Mucosa of stomach (tissue), 1 donor: ENCODE measurements at regions not wholly inside any gene's neighbourhood (a gene's known extent, or its start where the extent isn't known, plus 50 kb on each side); places are given as distances from the start of the nearest gene placed in this dataset.

Experiments
- H3K27me3 ChIP-seq: one replicate; pipeline ENCODE4 v1.7.0; 2013; ENCODE audit warnings: mild to moderate bottlenecking, low read length; ENCODE audit not compliant: control insufficient read depth, insufficient read depth
- H3K36me3 ChIP-seq: one replicate; pipeline ENCODE4 v1.7.0; 2013; ENCODE audit warnings: low read length; ENCODE audit not compliant: control insufficient read depth, insufficient read depth
- H3K4me1 ChIP-seq: one replicate; pipeline ENCODE4 v1.7.0; 2013; ENCODE audit warnings: mild to moderate bottlenecking, low read length; ENCODE audit not compliant: control insufficient read depth, insufficient read depth
- H3K4me3 ChIP-seq: one replicate; pipeline ENCODE4 v1.7.0; 2013; ENCODE audit warnings: low read length
- H3K9ac ChIP-seq: one replicate; pipeline ENCODE4 v1.7.0; 2013; ENCODE audit warnings: mild to moderate bottlenecking, low read length, moderate library complexity
- H3K9me3 ChIP-seq: one replicate; pipeline ENCODE4 v1.7.0; 2013; ENCODE audit warnings: mild to moderate bottlenecking, low read length, moderate library complexity; ENCODE audit not compliant: control insufficient read depth
- donor health status: Pancreatic carcinoma.

DNA sequence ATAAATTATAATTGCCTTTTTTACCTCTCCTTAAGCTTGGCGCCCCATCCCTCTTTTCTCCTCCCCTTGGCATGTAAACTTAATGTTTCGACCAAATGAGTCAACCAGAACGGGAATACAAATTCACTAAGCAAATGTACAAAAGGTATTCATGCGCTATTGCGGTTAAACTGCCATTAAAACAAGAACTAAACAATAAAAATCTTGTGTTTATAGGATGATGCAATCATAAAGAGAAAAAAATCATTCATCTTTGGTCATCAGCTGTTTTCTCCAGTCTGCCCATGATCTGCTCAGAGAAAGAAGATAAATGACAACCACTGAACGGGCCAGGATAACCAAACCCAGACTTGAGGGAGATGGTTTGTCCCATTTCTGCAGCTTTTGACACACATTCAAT lies 534.2 kb upstream of the PLXNA2 start:
- H3K36me3 ChIP-seq: no peaks in the 10 kb centered on the region
- no peaks in the 10 kb centered on the region for H3K4me1 ChIP-seq
- no peaks in the 10 kb centered on the region for H3K9me3 ChIP-seq
- no peak overlapping the region for H3K9ac ChIP-seq
- H3K27me3 ChIP-seq: no peaks in the 10 kb centered on the region
- no peak overlapping the region for H3K4me3 ChIP-seq

DNA sequence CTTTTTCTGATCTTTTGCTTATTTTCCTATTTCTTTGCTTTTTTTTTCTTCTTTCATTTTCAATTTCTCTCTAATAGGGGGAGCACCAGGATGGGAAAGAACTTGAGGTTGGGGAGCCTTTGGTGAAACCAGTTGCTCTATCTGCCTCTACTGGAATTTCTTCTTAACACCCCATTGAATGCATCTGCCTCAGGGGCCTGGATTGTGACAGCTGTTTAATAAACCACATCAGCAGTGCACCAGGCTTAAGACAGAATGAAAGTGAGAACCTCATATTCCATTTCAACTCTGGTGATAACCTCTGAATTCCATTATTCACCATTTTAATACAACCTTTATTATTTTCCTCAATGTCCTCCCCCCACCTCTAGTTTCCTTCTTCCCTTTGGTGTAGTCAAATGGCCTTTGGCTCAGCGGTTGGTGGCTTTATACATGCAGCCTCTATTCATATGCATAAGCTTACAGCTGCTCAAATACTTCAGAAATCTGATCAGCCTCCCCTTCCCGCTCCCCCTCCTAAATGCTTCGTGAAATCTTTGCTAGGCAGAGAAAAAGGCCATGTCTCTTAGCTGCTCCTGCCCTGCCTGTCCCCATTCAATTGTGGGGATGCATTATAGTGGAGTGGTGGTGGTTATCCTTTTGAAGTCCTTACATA lies 537.3 kb upstream of the PLXNA2 start:
- Histone ChIP-seq H3K9me3 (no peaks in the 10 kb centered on the region), H3K36me3 (no peaks in the 10 kb centered on the region), H3K4me1 (no peaks in the 10 kb centered on the region), H3K4me3 (no peak overlapping the region), H3K9ac (no peak overlapping the region), H3K27me3 (no peaks in the 10 kb centered on the region)

- Histone ChIP-seq H3K4me1 (no peaks in the 10 kb centered on the region), H3K27me3 (no peaks in the 10 kb centered on the region), H3K9ac (no peak overlapping the region), H3K9me3 (no peaks in the 10 kb centered on the region), H3K36me3 (no peaks in the 10 kb centered on the region), H3K4me3 (no peak overlapping the region)
Observed at GRCh38 chr1:208782186-208782585, 538.0 kb upstream of the PLXNA2 start.

DNA sequence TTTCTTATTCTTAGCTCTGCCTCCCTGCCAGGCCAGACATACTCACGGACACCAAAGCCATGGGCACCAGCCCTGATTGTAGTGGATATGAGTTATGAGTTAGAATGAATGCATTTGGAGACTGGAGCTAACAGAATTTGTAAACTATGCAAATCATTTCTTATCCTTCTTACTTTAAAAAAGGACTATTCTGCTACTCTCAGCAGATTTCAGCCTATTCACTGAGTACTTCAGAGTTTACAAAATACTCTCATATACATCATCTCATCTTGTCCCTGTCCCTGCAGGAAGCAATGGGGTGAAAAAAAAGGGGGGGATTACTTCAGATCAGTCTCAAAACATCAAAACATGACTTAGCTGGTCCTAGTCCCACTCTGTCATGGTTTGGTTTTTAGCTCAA lies 541.4 kb upstream of the PLXNA2 start:
- Histone ChIP-seq H3K9me3 (no peaks in the 10 kb centered on the region), H3K4me3 (no peak overlapping the region), H3K9ac (no peak overlapping the region), H3K4me1 (no peaks in the 10 kb centered on the region), H3K36me3 (no peaks in the 10 kb centered on the region), H3K27me3 (no peaks in the 10 kb centered on the region)

DNA sequence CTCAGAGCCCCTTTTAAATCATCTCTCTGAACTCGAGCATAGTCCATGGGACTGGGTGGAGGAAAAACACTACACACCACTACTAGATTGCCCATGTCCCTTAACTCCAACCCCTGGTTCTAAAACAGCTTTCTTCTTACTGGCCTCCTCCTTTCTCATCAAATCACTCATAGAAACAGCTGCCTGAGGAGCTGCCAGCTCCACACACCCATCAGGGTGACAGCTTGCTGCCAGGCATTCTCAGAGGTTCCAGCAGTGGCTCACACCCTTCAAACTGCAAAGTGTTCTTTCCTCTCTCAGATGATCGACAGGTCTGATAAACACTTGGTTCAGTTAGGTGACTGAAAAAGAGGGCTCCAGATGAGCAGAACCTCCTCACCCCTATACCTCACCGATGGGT lies 543.0 kb upstream of the PLXNA2 start:
- Histone ChIP-seq H3K9me3 (no peaks in the 10 kb centered on the region), H3K4me3 (no peak overlapping the region), H3K9ac (no peak overlapping the region), H3K36me3 (no peaks in the 10 kb centered on the region), H3K27me3 (no peaks in the 10 kb centered on the region), H3K4me1 (no peaks in the 10 kb centered on the region)

DNA sequence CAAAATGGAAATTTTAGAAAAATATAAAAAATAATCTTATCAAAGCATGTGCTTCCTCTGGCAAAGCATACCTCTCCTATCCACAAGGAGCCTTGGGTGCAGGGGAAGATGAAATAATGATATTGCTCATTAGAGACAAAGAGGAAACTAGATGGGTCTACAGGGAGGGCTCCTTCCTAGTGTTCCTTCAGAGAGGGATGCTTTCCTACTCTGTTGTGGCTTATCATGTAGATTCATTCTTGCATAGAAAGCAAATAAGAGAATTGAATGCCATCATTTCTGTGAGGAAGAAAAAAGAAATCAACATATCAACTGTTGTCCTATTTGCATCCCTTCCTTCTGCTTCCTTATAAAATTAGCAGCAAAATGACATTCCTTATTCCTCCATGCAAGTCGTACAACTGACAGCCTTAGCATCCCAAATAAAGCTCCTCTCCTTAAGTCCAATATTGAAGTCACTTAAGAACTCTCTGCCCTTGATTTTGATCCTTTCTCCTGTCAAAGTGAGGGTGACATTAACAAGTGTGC lies 543.9 kb upstream of the PLXNA2 start:
- no peak overlapping the region for H3K9ac ChIP-seq

DNA sequence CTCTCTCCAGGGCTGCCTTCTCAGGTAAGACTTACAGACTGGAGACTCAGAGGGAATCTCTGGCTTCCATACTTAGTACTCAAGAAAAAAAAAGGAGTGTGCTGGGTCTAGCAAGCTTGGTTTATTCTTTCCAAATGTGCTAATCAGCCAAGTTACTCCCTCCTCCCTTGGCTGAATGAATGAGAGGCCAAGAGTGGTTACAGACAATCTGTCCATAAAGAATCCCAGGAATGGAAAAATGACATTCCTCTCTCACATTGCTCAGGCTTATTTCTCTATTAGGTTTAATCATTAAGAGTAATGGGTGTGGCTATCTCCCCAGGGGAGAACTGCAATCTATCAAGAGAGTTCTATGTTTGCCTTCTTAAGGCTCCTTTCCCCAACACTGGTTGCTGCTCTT lies 547.3 kb upstream of the PLXNA2 start:
- Histone ChIP-seq H3K36me3 (no peaks in the 10 kb centered on the region), H3K4me3 (no peak overlapping the region), H3K4me1 (no peaks in the 10 kb centered on the region), H3K9ac (no peak overlapping the region), H3K27me3 (no peaks in the 10 kb centered on the region), H3K9me3 (no peaks in the 10 kb centered on the region)

More for the DNA sequence above, 543.9 kb upstream of the PLXNA2 start:
- Histone ChIP-seq H3K4me1 (no peaks in the 10 kb centered on the region), H3K4me3 (no peak overlapping the region), H3K36me3 (no peaks in the 10 kb centered on the region), H3K27me3 (no peaks in the 10 kb centered on the region), H3K9me3 (no peaks in the 10 kb centered on the region)

DNA sequence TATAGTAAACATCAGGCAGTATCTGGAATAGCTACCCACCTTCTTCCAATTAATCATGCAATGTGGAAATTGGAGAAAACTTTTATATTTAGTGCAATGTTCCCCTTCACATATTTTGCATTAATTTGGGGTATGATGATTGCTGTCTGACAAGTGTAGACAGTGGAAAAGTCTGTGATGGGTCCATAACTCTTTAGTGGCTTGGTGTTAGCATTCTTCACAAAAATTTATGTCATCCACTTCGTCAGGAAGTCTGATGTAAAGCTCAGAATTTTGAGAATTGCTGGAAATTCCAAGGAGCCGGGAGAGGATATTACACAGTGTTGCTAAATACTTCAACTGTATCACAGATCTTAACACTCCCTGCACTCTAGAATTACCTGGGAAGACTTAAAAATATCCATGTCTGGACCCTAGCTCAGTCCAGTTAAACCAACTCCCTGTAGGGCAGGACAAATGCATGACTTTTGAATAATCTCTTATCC lies 549.7 kb upstream of the PLXNA2 start:
- Histone ChIP-seq H3K4me3 (no peak overlapping the region), H3K27me3 (no peaks in the 10 kb centered on the region), H3K9me3 (no peaks in the 10 kb centered on the region), H3K4me1 (no peaks in the 10 kb centered on the region), H3K36me3 (no peaks in the 10 kb centered on the region), H3K9ac (no peak overlapping the region)

DNA sequence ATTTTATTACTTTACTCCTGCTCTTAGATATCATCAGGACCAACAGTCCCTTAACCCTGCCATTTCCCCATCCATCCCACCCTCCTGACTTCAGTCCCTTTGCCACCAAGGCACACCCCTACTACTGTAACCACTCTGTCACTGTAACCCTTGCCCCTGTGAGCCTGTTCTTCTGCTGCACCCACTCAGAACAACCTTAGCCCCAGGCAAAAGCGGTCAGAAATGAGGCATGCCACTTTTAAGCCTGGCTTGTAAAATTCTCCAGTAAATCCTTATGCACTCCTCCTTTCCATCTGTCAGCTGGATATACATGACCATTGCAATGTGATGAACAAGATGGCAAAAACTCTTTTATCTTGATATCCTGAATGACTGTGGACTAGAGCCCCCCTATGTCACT lies 555.0 kb upstream of the PLXNA2 start:
- Histone ChIP-seq H3K4me1 (no peaks in the 10 kb centered on the region), H3K9ac (no peak overlapping the region), H3K36me3 (no peaks in the 10 kb centered on the region), H3K4me3 (no peak overlapping the region), H3K27me3 (no peaks in the 10 kb centered on the region), H3K9me3 (no peaks in the 10 kb centered on the region)

DNA sequence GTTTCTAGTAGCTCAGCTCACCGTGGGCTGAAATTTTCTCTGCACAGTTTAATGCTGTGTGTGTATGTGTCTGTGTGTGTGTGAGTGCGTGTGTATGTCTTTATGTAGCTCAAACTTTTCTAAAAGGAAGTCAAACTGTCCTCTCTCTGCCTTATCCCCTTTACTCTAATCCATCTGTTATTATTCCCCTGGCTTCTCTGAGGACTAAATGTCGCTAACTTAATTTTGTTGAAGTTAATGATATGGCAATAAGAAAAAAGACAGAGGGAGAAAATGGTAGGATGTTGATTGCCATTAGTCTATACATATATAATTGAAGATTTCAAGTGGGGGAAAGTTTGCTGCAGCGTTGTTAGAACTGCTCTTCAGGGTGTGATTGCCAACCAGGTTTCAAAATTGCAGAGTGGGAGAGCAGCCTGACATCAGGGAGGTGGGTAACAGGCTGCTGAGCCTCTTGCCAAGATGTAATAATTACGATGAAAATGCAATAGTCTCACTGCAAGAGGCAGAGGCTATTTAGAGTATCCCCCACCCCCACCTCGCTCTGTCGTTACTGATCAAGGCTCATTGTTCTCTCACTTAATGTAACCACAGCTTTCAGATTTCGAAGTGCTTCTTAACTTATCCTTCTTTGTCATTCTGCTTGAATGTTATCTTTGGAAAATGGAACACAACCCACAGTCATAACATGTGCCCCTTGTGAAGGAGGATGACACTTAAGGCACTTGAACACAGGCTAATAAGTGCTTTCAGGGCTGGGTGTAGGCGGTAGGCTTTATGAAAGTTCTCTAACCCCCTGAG lies 559.0 kb upstream of the PLXNA2 start:
- H3K4me1 ChIP-seq: no peaks in the 10 kb centered on the region
- H3K4me3 ChIP-seq: no peak overlapping the region
- H3K9ac ChIP-seq: no peak overlapping the region
- no peaks in the 10 kb centered on the region for H3K27me3 ChIP-seq
- H3K9me3 ChIP-seq: no peaks in the 10 kb centered on the region
- H3K36me3 ChIP-seq: no peaks in the 10 kb centered on the region

GRCh38 chr1:208807446-208808127 lies 563.4 kb upstream of the PLXNA2 start:
- H3K27me3 ChIP-seq: no peaks in the 10 kb centered on the region
- H3K4me1 ChIP-seq: no peaks in the 10 kb centered on the region
- H3K9me3 ChIP-seq: no peaks in the 10 kb centered on the region
- no peak overlapping the region for H3K4me3 ChIP-seq
- H3K9ac ChIP-seq: no peak overlapping the region
- H3K36me3 ChIP-seq: no peaks in the 10 kb centered on the region

DNA sequence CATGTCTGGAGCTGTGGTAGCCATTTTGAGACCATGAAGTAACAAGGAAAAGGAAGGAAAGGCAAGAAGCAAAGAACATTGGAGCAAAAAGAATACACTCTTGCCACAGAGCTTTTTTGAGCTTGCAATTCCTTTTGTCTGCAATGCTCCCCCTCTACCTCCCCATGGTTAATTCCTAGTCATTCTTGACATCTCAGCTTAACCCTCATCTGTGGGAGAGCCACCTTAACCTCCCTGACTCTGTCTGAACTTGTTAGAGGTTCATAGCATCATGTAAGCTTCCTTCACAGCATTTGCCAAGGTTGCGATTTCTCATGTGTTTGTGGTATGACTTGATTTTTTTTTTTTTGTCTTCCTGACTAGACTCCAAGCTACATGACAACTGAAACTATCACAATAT lies 564.1 kb upstream of the PLXNA2 start:
- Histone ChIP-seq H3K27me3 (no peaks in the 10 kb centered on the region), H3K9ac (no peak overlapping the region), H3K4me1 (no peaks in the 10 kb centered on the region), H3K4me3 (no peak overlapping the region), H3K36me3 (no peaks in the 10 kb centered on the region), H3K9me3 (no peaks in the 10 kb centered on the region)
